ENCODE measurements at regions not wholly inside any gene's neighbourhood (a gene's known extent, or its start where the extent isn't known, plus 50 kb on each side); places are given as distances from the start of the nearest gene placed in this dataset.

DNA sequence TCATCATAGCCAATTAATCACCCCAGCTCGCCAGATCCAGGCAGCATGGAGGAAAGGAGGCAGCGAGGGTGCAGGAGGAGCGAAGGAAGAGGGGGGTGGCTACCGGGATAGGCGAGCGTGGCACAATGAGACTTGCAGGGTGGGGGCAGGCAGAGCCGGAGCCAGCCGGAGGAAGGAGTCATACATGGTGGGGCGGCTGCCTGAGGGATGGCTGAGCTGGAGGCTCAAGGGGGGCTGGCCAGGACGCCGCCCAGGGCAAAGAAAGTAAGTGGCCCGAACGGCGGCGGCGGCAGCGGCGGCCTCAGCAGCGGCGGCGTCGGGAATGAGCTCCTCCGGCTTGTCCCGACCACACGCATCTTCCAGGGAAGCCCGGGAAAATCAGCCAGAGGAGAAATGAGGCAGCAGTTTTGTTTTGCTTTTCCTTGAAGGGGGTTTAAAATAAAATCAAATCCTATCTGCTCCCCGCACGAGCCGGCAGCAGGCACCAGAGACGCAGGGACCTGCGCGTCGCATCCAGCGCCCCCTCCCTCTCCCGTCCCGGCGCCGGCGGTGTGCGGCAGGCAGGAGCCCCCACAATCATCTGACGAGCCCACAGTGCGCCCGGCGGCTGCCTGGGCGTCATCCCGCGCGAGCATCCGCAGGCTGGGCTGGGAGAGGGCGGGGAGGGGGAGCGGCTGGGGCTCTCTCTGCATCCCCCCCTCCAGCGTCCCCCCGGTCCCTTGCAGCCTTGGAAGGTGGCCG, 263.6 kb downstream of the CTTN start:
- DNase-seq, result no peak

GRCh38 chr11:70662691-70663098, 264.4 kb downstream of the CTTN start:
- no peak for DNase-seq

DNA sequence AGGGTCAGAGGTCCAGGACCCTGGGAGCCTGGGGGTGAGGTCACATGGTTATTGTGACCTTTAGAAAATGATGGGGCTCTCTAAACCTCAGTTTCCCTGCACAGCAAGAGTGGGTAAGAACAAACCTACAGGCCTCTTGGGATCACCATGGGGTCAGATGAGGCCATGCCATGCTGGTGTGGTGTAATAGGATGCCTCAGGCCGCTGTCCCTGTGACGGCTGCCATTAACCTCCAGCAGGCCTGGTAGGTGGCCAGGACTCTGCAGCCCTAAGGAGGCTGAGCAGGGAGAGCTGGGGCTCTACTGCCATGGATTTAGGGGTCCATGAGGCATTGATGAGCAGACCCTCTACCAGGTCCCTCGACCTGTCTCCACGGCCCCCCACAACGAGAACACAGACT, 265.5 kb downstream of the CTTN start:
- DNase-seq, result no peak

GRCh38 chr11:70666311-70666710, 268.0 kb downstream of the CTTN start:
- no peak for DNase-seq

DNA sequence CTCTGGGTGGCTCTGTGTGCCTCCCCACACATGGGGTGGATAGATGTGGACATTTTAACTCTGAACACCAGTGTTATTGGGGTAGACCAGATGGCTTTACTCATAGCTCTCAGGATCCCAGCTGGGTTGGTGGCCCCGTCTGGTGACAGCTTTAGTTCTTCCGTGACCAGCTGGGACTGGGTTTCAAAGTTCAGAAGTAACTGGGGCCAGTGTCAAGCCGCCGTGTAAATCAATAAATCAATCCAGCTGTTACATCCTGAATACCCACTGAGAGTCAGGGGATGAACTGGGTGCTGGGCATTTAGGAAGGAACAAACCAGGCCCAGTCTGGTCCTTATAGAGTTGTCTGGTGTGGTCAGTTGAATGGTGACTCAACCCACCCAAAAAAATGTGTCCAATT, 269.4 kb downstream of the CTTN start:
- no peak for DNase-seq

GRCh38 chr11:70668204-70669202, 270.2 kb downstream of the CTTN start:
- no peak for DNase-seq

- DNase-seq, result no peak
Observed at GRCh38 chr11:70669281-70669680, 271.0 kb downstream of the CTTN start.

GRCh38 chr11:70669871-70670675, 271.7 kb downstream of the CTTN start:
- DNase-seq, result no peak

DNA sequence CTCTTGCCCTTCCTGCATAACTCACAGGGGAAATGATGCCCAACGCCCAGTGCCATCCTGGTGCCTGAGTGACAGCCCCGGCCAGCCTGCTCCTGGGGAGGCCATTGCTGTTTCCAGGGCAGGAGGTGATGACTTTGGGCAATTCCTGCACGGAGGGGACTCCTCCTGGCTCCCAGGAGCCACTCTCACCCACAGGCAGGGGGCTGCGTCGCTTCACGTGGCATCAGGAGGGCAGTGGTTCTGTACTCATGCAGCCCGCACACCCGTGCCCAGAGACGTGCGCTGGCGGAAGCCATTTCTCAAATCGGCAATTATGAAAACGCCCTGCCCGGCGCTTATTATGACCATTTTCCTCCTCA, 272.3 kb downstream of the CTTN start:
- DNase-seq, result no peak

DNA sequence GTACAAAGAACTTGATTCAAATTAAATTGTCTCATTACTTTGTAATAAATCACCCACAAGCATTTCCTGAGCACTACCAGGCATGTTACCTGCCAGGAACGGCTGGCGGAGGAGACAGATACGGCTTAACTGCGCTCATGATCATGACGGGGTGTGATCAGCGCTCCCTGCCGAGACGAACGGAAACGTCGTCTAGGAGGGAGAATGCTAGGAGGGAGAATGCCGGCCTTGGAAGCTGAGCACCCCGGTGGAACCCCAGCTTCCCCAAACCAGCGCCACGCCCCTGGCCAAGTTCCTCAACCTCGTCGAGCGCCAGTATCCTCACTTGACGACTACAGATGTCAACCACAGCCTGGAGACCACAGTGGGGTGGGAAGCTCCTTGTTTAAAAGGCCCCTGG, 272.8 kb downstream of the CTTN start:
- DNase-seq, result no peak

GRCh38 chr11:70671611-70672010, 273.3 kb downstream of the CTTN start:
- no peak for DNase-seq

DNA sequence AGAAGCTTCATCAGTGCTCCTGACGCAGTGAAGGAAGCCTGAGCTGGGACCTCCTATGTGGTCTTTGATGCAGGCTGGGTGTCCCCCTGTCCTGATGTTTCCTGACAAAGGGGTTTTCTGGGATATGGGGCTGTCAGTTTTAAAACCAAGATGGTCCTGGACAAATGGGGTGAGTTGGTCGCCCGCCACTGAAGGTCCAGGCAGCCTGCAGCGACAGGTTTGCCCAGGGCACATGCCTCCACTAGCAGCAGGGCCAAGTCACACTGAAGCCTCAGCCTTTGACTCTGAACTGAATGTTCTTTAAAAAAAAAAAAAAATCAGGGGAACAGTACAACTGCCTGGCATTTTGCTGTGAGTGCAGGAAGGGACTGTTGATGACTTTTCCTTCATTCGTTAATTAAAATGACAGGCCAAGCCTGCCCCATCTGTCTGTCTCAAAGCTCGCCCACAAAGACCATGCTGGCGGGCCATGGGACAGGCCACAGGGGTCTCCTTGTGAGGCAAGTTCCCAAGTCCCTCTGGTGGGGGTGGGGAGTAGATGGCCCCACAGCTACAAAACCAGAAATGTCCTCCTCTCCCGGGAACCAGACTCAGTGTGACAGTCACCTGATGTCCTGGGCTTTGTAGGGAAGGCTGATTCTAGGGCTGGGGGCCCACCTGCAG, 274.8 kb downstream of the CTTN start:
- DNase-seq, result no peak

DNA sequence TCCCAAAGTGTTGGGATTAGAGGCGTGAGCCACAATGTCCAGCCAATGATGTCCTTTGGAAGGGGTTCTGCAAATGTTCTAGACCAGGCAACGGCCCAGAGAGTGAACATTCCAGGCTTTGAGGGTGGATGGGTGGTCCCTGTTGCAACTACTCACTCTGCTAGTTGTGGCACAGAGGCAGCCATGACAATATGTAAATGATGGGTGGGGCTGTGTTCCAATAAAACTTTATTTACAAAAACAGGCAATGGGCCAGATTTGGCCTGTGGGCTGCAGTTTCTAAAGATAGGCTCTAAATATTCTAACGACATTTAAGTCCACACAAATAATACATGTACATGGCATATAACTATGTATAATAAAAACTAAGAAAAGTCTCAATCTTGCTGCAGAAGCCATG, 276.3 kb downstream of the CTTN start:
- no peak for DNase-seq

GRCh38 chr11:70675697-70676374, 277.5 kb downstream of the CTTN start:
- no peak for DNase-seq

- no peak for DNase-seq
Observed at GRCh38 chr11:70677232-70677916, 279.0 kb downstream of the CTTN start.

DNA sequence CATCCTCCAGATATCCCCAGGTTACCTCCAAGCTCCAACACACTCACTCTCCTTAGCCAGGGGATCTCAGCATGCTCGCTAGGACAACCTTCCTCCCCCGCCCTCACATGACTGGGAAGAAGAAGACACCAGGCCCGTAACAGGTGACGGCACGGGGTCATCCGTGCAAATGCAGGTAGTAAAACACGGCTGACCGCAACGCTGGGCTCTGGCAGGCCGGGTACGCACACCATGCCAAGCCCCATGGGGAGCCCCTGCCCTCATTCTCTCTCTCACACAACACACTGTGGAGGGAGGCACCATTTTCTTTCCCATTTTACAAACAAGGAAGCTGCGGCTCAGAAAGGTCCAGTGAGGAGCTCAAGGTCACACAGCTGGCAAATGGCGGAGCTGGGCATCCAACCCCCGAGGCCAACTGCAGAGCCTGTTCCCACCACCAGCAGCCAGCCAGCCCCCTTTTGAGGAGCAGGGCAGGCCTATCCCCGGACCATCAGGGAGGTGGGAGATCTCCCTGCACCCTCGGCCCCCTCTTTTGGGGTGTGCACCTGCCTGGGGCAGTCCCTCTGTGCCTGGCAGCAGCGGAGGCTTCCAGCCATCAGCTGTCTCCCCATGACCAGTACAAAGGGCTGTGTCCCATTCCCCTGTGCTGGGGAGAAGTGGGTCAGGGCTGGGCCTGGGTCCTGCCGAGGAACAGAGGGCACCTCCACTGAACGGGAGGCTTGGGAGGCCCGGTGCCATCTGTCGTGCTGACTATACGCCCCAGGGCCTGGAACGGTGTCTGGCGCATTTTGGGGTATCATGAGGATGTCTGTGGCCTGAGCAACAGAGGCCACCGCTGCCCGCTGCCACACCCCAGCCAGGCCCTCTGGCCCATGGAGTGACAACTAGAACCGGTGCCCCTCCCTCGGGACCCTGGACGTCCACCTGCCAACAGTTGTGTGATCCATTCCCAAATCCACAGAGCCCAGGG, 280.9 kb downstream of the CTTN start:
- no peak for DNase-seq

DNA sequence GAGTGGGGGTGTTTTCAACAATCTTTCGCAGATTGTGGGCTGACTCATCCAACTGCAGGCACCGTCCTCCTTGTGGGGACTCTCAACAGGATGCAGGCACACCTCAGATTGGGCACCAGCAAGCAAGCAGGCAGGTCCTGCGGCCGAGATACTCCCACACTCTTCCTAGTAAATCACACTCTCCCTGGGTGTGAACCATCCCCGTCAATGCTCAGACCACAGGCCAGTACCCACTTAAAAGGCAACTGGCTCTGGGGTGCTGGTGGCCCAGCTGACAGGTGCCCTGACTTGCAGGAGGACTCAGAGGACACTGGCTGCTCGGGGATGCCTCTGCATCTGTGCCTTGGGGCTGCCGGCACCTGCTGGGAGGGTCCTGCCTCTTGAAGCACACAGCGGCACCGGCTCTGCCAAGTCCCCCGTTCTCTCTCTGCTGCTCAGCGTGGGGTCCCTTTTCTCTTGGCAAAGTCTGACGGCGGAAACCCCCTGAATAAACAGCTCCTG, 282.5 kb downstream of the CTTN start:
- peak; percentile 28 for DNase-seq

DNA sequence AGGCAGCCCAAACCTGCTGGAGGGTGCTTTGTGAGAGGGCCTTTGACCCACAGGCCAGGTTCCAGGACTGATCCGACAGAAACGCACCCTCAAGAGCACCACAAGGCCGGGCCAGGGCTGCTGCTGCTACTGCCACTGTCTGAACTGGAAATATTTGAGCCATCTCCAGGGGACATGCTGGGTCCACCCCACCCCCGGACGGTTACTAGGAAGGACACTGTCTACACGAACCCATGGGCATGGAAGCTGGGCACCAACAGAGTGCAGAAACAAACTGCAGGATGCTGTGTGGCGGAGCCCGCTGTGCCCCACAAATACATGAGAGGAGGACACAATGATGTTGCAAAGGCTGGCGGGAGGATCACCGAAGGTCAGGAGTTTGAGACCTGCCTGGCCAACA, 283.7 kb downstream of the CTTN start:
- DNase-seq, result no peak

- no peak for DNase-seq
Observed at GRCh38 chr11:70682760-70683159, 284.4 kb downstream of the CTTN start.

DNA sequence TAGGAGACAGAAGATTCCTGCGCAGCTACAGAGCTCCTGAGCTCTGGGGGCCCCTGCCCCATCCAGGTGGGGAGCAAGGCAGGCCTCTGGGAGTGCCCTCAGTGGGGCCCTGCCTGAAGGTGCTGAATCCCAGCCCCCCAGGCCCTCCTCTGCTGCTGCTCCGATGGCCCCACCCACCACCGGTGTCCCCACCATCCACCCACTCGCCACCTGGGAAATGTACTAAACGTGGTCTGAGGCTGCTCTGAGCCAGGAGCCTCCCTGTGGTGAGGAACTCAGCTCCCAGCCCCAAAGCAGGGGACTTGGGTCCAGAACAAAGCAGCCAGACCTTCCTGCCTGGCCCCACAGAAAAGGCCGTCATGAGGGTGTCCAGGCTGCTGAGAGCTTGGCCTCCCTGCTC, 289.4 kb downstream of the CTTN start:
- no peak for DNase-seq

Measured in activated CD4-positive, alpha-beta T cell treated with anti-CD3 and anti-CD28 coated beads for 48 hours (primary cell).